RCC 7860 (cell line): ENCODE measurements at regions not wholly inside any gene's neighbourhood (a gene's known extent, or its start where the extent isn't known, plus 50 kb on each side); places are given as distances from the start of the nearest gene placed in this dataset.
"Not testable (repeated sequence)": the region's sequence is repeated elsewhere in the genome, so short reads cannot be mapped to it uniquely, and the experiment has no call there.

Experiments used
- DNase-seq: peaks from one replicate; pipeline ENCODE4 v3.0.0-alpha.2; 2015; ENCODE audit warnings: low spot score
- FAIRE-seq: peaks from 2 replicates; lab custom pipeline; 2012; peaks lifted over from hg19 to GRCh38; lab: Jason Lieb, UNC

DNA sequence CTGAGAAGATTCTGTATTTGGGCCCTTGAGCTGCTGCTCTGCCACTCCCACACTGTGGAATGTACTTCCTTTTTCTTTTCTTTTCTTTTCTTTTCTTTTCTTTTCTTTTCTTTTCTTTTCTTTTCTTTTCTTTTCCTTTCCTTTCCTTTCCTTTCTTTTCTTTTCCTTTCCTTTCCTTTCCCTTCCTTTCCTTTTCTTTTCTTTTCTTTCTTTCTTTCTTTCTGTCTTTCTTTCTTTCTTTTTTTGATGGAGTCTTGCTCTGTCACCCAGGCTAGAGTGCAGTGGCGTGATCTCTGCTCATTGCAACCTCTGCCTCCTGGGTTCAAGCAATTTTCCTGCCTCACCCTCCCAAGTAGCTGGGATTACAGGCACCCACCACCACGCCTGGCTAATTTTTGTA is 89.8 kb downstream of the DNAAF6 start:
- not testable (repeated sequence) for FAIRE-seq

DNA sequence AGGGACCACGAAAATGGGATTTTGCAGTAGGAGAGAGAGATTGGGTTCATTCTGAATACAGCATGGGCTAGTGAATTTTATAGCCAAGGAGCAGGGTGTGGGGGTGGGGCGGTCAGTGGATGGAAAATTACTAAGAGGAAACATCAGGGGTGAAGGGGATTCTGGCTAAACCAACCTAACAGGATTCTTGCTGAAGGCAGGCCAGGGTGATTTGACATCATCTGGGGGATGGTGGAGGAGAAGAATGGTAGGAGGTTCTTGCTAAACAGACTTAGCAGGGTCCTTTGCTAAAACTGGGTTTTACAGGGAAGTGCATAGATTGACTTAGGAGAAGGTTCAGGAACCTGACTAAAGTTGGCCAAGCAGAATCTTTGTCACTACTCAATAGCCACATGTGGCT is 91.9 kb downstream of the DNAAF6 start:
- FAIRE-seq (no peak), DNase-seq (no peak)

More for the DNA sequence above, 89.8 kb downstream of the DNAAF6 start:
- not testable (repeated sequence) for DNase-seq

DNA sequence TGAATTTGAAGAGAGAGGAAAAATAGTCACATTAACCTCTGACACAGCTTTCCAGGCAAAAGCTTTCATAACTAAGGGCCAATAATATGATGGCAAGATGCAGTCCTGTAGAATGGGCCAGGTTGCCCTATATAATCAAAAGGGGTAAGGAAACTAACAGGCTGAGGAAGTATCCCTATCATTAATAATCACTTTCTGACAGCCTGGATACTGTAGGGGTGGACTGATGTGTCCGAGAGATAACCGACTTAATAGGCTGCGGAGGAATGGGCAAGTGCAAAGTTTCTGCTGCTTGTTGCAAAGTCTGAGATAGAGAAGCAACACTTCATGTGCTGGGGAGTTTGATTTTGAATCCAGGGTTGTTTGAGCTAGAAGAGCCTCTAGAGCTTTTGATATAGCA is 94.8 kb downstream of the DNAAF6 start:
- FAIRE-seq, result no peak
- no peak for DNase-seq

DNA sequence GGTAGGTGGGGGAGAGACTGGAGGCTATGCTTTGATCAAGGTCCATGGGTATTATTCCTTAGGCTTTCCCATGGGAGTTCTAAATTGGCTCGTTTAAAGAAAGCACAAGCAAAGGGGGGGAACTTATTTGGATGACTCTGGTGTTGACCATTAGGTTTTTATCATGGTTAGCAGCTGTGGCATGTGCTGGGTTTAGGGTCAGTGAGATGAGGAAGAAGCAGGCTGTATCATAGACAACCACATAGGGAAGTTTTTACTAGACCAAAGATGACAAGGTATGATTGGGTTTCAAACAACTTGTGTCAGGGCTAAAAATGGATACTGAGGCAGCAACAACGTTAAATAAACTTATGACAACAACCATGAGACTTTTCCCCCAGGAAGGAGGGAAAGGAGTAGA is 97.7 kb downstream of the DNAAF6 start:
- FAIRE-seq (no peak), DNase-seq (no peak)

- FAIRE-seq, result no peak
- DNase-seq, result no peak
Observed at GRCh38 chrX:107323786-107324492, 117.5 kb downstream of the DNAAF6 start.

GRCh38 chrX:107324493-107325310 is 118.3 kb downstream of the DNAAF6 start:
- DNase-seq, result peak; percentile 13
- no peak for FAIRE-seq

DNA sequence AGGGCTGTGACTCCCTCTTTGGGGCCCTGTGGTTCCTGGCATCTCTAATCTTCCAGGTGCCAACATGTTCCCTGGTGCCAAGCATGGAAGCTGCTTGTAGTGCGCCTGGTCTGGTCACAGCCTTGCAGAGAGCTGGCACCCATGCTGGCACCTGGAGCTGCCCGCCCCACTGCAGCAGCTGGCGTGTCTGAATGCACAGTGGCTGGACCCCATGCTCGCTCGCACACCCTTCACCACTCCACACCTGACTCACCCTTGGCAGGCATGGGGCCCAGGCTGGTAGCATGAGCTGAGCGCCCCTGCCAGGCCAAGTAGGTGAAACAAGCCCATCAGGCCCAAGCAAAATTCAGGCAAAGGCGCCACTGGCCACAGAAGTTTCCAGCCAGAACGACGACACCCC is 119.1 kb downstream of the DNAAF6 start:
- FAIRE-seq (no peak), DNase-seq (no peak)

- FAIRE-seq, result no peak
Observed at GRCh38 chrX:107348051-107348450, 101.4 kb upstream of the FRMPD3 start.

GRCh38 chrX:107348990-107349389 is 100.5 kb upstream of the FRMPD3 start:
- DNase-seq (no peak), FAIRE-seq (no peak)

More at GRCh38 chrX:107348051-107348450, 101.4 kb upstream of the FRMPD3 start:
- DNase-seq, result no peak

DNA sequence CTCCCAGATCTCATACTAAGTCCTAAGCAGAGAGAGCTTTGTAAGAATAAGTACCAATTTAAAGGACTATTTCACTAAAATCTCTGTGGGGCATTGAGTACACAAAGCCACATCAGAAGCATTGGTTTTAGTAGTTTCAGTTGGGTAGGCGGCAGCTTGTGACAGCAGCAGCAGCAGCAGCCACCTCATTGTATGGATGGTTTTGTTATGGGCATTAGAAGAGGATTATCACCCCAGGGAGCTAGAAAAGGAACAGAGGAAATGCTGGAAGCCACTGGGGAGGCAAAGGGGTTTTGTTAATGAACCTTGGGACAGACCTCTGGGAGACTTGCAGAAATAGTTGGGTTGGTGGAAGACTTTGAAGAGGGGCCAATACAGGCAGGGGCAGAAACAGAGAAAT is 93.9 kb upstream of the FRMPD3 start:
- FAIRE-seq, result no peak
- no peak for DNase-seq

GRCh38 chrX:107360788-107361360 is 88.6 kb upstream of the FRMPD3 start:
- no peak for DNase-seq

GRCh38 chrX:107370185-107370584 is 79.3 kb upstream of the FRMPD3 start:
- not testable (repeated sequence) for DNase-seq, FAIRE-seq

More at GRCh38 chrX:107360788-107361360, 88.6 kb upstream of the FRMPD3 start:
- no peak for FAIRE-seq

- FAIRE-seq, result no peak
- DNase-seq, result no peak
Observed at GRCh38 chrX:107374132-107374531, 75.3 kb upstream of the FRMPD3 start.

DNA sequence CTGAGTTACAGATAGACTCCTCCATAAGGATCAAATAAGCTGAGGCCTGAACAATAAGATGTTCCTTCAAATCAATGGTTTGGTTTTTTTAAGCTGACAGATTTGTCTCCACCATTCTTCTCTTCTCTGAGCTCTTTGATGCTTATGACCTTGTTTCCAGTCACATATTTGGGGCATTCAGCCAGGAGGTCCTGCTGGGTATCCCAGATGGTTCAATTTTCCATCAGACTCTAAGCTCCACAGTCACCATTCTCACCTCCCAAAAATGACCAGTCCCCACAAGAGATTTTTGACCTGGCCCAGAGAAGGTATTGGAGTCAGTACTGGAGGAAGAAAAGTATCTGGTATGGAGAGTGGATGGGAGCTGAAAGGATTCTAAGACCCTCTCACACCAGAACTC is 74.6 kb upstream of the FRMPD3 start:
- DNase-seq (no peak), FAIRE-seq (no peak)

DNA sequence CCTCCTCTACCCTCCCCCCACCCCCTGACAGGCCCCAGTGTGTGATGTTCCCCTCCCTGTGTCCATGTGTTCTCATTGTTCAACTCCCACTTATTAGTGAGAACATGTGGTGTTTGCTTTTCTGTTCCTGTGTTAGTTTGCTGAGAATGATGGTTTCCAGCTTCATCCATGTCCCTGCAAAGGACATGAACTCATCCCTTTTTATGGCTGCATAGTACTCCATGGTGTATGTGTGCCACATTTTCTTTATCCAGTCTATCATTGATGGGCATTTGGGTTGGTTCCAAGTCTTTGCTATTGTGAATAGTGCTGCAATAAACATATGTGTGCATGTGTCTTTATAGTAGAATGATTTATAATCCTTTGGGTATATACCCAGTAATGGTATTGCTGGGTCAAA is 73.3 kb upstream of the FRMPD3 start:
- not testable (repeated sequence) for FAIRE-seq, DNase-seq

GRCh38 chrX:107384397-107385105 is 64.9 kb upstream of the FRMPD3 start:
- FAIRE-seq (no peak), DNase-seq (no peak)

DNA sequence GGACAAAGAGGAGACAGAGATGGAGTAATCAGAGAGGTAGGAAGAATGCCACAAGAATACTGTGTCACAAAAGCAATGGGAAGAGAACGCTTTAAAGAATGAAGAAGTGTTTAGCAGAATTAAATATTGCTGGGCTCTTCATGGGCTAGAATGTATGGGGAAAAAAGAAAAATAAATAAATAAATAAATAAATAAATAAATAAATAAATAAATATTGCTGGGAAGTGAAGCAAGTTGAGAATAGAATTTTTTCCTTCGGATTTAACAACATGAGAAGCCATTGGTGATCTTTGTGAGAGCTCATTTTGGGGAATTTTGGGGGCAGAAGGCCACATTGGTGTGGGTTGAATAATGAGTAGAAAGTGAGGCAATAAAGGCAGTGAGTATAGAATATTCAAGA is 59.7 kb upstream of the FRMPD3 start:
- FAIRE-seq (no peak), DNase-seq (no peak)

DNA sequence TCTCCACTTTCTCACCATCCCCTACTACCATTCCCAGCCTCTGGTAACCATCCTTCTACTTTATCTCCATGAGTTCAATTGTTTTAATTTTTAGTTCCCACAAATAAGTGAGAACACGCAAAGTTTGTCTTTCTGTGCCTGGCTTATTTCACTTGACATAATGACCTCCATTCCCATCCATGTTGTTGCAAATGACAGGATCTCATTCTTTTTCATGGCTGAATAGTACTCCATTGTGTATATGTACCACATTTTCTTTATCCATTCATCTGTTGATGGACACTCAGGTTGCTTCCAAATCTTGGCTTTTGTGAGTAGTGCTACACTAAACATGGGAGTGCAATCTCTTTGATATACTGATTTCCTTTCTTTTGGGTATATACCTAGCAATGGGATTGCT is 55.8 kb upstream of the FRMPD3 start:
- not testable (repeated sequence) for DNase-seq, FAIRE-seq

DNA sequence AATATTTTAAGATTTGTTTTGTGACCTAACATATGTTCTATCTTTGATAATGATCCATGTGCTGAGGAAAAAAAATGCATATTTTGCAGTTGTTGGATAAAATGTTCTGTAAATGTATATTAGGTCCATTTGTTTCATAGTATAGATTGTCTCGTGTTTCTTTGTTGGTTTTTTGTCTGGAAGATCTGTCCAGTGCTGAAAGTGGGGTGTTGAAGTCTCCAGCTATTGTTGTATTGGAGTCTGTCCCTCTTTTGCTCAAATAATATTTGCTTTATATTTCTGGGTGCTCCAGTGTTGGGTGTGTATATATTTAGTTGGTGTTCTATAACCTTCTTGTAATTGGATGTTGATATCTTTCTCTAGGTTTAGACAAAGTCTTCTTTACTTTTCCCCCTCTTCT is 53.2 kb upstream of the FRMPD3 start:
- DNase-seq (no peak), FAIRE-seq (no peak)

DNA sequence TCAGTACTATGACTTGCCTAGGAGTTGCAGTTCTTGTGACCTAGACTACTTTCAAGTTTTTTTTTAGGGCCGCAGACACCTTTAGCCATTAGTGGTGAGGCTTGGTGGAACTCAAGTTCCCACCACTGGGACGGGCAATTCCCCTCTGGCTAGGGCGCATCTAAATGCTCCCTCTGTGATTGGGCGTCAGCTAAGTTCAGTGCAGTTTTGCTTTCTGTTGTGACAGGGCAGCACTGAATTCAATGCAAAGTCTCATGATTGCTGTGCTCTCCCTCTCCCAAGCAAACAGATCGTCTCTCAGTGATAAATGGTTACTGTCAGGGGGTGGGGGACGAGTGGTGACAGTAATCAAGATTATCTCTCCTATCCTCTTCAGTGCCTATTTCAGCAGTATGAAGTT is 52.7 kb upstream of the FRMPD3 start:
- FAIRE-seq, result no peak
- DNase-seq, result no peak

DNA sequence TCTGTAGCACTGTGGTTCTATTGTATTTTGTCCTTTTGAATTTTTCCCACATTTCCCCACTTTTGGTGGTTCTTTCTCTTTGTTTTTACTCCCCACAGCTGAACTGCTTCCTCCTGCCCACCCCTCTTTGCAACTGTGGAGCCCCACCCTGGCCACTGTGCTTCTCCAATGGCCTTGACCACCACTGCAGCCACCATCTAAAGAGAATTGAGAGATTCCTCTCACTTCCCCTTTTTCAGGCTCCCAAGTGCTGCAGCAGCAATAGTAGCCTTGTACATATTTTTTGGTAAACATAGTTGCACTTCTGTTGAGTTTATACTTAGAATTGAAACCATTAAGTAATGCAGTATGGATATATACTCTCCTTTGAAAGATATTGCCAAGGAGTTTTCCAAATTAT is 51.3 kb upstream of the FRMPD3 start:
- DNase-seq (no peak), FAIRE-seq (no peak)
